Stimulated activated CD8-positive, alpha-beta memory T cell treated with anti-CD3 and anti-CD28 coated beads, Interleukin-2, amount 100 ng/mL, for 48 hours (primary cell): ENCODE measurements at regions not wholly inside any gene's neighbourhood (a gene's known extent, or its start where the extent isn't known, plus 50 kb on each side); places are given as distances from the start of the nearest gene placed in this dataset.
"Not testable (repeated sequence)": the region's sequence is repeated elsewhere in the genome, so short reads cannot be mapped to it uniquely, and the experiment has no call there.

Source experiments
- DNase-seq, 2 donors: peaks; one replicate each; pipeline ENCODE4 v3.0.0-alpha.2; 2020; ENCODE audit warnings: low read depth in 2 of 2

DNA sequence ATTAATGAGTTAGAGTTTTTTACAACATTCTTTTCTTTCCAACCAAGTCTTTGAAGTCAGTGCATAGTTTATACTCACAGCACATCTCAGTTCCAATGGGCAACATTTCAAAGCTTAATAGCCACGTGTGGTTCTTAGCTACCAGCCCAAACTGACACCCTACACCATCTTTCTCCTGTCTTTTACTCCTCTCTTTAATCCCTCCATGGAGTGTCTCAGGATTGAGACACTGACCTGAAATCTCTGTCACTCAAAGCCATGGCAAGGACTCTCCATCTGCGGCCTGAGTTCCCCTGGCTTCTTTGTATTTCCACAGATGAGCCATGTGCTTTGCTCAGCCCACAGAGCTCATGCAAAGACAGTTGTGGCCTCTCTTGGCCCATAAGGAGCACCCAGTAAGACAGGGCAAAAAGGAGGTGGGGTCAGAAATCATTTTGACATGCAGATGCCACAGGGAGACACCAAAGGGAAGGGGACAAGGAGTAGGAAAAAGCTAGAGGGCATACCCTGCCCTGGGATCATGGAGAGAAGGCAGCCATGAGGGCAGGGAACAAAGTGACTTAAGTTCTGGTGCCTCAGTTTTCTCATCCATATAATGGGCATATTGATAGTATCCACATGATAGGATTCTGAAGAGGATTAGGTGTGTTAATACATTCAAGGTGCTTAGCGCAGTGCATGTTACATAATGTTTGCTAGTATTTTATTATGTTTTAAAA is 493.6 kb upstream of the PROK2 start:
- DNase-seq = no peak

DNA sequence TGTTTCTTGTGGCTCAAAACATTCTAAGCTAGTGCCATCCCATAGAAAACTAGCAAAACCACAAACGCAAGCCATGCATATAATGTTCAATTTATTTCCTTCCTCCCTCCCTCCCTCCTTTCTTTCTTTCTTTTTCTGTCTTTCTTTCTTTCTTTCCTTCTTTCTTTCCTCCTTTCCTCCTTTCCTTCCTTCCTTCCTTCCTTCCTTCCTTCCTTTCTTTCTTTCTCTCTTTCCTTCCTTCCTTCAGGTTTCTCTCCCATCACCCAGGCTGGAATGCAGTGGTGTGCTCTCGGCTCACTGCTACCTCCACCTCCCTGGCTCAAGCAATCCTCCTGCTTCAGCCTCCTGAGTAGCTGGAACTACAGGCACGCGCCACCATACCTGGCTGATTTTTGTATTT is 492.8 kb upstream of the PROK2 start:
- no peak for DNase-seq

DNA sequence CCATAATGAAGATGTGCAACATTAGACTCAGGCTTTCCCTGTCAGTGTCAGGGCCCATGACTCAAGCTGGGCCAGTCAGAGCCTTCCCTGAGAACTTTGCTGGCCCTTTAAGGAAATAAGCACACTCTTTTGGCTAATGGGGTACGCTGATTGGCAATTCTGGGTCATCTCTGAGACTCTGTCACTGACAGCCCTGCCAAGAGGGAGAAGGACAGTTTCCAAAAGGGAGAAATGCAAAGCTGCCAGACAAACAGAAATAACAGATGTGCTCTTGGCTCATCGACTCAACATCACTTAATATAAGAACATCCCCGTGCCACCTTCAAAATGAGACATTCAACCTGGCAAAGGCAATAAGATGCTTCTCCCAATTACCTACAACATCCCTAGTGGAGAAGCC is 491.9 kb upstream of the PROK2 start:
- DNase-seq = no peak

DNA sequence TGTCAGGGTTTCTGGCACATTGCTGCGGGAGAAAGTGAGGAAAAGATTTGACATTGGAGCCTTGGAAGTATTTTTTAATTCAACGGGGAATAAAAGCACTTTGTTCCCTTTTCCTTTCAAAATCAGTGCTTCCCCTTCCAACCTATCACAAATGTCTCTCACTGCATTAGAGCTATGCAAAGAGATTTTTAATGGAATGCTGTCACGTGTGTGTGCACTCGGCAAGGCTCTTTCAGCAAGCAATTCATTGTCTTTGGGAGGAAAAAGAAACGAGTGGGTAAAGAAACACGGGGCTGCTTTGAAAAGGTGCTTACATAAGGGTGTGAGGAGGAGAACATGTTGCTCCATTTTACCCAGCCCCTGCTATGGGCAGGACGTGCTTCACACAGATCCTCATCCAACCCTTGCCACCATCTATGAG is 490.4 kb upstream of the PROK2 start:
- DNase-seq = no peak

DNA sequence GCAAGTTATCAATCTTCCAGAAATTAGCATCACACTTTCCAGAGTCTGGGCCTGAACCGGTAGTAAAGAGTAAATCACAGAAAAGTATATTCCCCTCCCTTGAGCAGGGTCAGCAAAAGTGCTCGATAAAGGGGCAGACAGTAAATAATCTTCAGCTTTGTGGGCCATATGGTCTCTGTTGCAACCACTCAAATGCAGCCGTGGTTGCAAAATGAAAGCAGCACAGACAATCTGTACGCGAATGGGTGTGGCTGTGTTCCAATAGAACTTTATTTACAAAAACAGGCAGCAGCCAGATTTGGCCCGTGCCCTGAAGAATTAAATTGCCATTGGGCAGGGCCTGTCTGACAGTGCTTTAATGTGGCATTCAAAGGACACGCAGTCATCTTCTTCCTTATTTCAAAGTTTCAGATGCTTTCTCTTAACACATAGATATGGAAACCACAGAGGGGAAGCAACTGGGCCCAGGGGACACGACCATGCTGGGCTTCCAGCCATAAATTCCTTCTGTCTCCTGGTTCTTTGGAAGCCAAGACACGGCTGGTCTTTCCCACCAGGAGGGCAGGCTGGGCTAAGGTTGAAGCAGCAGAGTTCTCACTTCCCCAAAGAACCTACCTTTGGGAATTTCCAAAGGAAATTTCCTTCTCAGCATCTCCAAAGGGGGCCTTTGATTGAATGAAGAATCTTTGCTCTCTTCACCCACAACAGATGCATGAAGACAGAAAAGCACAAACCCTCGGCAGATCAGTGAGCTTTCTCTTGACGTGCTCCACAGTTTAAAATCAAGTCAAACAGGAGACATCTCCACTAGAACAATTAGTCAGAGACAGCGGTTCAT is 489.8 kb upstream of the PROK2 start:
- no peak for DNase-seq

DNA sequence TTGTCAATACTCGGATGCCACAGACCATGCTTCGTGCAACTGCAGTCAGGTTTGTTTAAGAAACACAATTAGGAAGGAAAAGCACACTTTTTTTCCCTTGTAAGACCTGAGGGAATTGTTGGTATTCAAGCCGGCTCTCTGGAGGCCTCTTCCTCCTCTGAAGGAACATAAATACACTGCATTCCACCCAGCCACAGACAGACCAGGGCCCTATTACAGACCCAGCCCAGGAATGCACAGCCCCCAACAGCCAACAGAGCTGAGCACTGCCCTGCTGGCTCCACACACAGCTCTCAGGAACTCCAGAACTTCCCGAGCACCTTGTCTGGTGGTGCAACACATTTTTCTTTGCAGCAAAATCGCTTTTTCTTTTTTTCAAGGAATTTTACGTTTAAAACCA is 488.7 kb upstream of the PROK2 start:
- DNase-seq = no peak

DNA sequence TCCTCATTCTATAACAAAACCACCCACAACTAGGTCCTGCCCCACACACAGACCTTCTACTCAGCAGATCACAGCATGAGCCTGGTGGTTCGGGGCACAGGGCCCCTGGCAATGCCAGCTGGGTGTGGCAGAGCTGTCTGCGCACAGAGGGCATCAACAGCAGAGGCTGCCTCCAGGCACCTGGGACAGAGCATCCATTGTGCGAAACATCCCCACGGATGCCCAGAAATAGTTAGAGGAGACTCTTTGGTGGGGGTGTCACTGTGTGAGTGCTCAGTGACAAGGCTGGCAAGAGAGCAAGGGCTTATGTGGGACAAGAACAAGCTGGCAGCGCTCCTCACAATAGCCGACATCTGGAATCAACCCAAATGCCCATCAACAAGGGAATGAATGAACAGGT is 487.4 kb upstream of the PROK2 start:
- DNase-seq = no peak

DNA sequence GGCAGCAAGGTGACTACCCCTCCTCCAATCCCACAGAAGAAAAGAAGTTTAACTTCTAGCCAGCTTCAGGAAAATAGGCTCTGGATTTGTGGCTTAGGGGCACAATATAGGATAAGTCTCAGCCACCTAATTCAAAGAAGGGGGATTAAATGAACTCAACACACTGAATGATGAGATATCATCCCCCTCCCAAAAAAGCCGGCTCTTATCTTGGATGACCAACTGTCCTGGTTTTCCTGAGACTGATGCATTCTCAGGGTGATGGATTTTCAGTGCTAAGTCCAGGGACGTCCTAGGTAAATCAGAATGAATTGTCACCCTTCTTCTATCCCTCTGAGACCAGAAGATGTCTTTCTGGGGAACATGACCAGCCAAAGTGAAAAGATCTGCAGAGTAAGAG is 487.0 kb upstream of the PROK2 start:
- DNase-seq = no peak

DNA sequence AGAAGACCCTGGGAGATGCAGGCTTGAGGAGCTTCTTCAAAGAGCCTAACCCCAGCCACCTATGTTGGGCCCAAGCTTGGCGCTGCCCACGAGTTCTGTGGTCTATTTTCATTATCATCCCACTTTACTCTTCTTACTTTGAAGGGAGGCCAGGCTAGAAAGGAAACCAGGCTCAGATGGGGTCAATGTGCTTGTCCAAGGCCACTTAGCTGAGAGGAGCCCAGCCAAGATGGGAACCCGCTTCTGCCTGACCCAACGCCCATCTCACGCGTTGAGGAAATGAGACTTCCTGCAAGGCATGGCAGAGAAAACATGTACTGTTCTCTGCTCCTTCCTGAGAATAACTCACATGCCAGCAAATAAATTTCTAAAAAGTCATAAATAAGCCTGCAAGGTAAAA is 486.3 kb upstream of the PROK2 start:
- DNase-seq = no peak

DNA sequence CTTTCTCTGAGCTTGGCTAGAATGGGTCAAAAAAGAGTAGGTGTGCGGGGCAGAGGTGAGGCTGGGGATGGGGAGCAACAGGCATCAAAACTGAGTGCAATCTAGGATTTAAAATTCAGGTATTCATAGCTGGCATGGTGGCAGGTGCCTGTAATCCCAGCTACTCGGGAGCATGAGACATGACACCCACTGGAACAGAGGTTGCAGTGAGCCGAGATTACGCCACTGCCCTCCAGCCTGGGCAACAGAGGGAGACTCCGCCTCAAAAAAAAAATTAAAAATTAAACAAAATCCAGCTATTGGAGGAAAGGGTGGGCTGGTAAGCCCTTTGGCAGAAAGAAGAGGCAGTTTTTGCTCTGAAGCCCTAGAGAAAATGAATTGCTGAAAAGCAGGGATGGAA is 485.8 kb upstream of the PROK2 start:
- no peak for DNase-seq

DNA sequence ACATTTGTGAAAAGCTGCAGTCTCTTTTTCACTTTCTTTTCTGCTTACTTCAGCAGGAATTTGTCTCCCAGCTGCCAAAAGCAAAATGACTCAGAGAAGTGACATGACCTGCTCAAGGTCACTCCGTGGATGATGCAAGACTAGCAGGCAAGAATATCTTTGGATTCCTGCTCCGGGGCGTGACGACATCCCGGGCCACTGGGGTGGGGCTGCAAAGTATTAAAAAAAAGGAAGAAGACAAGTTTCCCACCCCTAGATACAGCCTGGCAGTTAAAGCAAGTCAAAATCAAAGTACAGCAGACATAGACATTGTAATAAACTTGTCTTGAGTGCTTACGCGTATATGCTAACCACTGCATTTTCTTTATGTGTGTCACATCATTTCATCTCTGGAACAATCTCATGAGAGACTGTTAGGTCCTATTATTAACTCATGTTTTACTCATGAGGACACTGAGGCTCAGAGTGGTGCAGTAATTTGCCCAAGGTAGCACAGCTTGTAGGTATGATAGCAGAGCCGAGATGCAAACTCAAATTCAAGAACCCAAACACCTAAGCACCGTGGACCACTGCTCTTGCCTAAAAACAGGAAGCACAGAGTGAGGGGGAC is 485.2 kb upstream of the PROK2 start:
- DNase-seq = no peak

DNA sequence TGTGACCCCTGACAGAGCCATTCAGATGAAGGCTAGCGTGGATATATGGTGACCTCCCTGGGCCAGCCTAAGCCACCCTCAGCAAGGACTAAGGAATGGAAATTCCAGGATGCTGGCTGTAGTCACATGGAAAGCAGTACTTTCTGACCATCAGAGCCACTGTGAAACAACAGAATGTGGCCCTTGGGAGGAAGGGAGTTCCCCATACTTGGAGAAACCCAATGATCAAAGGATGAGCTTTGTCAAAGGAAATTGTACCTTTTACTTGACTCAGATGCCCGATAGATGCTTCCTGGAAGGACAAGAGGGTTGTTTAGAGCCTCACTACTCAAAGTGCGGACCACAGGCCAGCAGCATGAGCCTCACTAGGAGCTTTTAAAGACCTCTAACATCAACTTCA is 484.5 kb upstream of the PROK2 start:
- DNase-seq = no peak

DNA sequence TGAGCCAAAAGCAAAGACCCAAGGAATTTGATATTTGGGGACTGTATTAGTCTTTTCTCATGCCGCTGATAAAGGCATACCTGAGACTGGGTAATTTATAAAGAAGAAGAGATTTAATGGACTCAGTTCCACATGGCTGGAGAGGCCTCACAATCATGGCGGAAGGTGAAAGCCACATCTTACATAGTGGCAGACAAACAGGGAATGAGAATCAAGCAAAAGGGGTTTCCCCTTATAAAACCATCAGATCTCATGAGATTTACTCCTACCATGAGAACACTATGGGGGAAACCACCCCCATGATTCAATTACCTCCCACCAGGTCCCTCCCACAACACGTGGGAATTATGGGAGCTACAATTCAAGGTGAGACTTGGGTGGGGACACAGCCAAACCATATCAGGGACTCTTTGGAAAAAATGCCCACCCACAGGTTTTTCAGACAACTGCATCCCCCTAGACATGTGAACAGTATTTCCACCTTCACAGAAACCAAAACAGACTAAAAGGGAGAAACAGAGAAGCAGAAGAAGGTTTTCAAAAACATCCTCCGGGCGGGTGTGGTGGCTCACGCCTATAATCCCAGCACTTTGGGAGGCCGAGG is 482.1 kb upstream of the PROK2 start:
- not testable (repeated sequence) for DNase-seq

DNA sequence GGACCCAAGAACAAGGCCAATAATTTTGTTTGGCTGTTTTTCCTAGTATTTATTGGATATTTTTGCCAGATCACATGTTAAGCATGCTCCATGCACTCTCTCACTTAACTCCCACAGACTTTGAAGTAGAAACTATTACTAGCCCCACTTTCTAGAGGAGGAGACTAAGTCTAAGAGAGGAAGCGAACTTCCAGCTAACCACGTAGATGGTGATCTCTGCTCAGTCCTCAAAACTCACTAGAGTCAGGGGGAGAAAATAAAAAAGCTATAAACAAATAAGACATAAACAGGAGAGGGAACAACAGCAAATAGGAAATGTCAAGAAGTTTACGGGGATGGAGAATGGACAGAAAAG is 481.0 kb upstream of the PROK2 start:
- DNase-seq = no peak

DNA sequence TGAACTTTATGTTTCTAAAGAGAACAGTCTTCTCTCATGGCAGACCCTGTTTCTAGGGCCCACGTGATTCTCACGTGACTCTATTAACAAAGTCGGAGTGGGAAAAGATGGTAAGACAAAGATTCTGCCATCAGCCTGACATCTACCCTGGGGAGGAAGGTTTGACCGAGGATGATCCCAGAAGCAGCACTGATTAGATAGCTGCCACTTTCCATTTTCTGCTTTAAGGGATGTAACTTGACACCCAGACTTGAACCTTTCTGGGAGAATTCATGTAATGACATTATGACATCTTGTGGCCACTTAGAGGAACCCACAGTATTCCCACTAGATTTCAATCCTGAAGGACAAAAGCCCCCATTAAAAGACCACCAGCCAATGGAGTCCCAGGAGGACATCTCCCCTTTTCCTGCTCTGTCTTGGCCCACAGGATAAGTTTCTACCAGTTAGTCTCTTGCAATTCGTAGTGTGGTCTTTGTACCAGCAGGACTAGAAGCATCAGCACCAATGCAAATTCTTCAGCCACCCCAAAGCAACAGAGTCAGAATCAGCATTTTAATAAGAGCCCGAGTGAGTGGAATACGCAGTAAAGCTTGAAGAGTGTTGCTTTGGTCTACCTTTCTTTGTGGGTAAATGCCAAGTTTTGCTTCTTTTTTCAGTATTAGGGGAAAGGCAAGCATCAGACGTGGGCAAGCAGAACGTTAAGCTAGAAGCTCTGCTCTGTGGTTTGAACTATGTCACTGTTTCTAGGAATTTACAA is 480.5 kb upstream of the PROK2 start:
- no peak for DNase-seq

DNA sequence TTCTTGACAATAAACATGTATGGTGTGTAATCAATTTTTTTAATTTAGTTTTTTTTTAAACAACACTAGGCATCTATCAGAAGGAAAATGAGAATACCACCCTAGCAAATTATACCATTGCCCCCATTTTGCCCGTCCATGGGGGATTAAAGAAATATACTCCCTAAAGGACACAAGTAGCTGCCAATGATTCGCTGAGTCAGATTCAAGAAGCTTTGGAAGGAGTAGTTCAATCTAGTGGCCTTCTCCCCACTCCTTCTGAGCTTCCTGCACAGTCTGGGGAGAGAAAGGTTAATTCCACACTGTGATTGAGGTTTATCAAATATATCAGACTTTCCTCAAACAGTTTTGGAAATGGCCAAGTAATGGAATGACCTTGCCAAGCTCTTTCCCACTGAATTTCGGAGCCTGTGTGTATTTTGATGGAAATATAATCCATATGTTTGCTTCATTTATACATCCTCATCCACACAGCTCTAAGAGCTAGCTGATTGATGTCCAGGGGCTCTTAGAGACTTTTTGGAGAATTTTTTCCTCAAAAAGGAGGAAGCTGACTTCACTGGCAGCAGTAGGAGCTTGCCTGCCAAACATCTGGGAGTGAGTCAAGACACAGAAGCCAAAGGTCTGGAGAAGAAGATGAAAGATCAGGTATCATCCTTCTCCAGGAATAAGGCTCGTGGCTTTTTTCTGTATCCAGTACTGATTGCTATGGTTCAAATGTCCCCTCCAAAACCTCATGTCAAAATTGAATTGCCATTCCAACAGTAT is 478.5 kb upstream of the PROK2 start:
- DNase-seq = no peak

DNA sequence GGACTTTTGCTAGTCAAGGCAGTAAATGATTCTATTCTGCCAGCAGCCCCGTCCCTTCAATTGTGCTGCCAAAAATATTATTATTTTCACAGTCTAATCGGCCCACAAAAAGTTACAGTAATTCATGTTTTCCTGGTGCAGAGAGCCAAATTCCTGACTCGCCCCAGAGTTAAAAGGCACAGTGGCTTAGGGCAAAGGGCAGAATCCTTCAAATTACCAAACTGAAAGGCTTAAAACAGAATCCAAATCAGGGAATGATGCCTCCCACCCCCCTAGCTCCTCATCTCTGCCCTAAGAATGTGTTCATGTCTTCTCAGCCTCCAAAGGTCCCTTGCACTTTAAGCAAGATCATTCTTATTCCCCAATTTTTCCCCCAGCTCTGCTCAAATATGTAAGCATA is 477.8 kb upstream of the PROK2 start:
- DNase-seq = no peak

DNA sequence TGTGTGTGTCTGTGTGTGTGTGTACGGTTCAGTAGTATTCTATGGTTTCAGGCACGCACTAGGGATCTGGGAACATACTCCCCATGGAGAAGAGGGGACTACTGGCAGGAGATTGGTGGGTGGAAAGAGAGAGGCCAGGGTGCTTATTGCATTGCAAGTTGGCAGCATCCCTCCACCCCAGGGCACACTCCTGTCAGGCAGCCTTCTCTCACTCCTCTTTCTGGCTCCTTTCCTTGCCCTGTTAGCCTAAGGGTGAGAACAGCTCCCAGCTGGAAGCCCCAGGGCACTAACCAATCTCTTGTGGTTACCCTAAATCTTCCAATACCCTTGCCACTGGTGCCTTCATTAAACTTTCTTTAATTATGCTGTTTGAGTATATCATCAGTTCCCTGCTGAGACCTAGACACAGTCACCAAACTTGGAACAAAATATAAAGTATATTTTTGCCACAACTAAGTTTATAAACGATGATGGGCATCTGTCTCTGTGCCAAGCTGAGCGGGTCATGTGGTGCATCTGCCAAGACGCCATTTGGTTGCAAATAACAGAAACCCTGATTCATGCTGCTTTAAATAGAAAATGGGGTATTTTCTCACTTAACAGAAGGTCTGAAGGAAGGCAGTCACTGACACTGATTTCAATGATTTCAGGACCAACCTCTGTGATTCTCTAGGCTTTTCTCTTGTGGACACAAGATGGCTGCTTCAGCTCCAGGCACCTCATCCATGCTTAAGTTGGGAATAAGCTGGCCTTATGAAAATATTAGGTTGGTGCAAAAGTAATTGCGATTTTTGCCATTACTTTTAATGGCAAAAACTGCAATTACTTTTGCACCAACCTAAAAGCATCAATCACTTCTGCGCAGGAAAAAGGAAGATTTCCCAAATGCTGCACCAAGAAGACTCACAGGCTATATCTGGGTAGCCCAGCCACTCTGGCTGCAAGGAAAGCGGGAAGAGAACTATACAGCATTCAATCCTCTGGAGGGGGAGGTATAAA is 476.9 kb upstream of the PROK2 start:
- DNase-seq = no peak

DNA sequence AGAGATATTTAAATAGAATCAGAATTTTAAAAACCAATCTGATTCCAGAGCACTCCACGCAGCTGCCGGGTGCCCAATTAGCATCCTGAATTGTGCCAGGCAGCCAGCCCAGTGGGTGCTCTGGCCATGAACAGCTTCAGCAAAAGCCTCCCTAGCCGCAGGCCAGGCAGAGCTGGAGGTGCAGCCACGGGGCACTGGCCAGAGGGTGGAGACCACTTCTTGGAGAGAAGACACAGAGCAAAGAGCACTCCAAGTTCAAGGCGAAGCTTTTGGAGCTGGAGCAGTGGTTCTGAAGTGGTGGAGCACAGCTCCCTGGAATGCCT is 475.6 kb upstream of the PROK2 start:
- DNase-seq = no peak
